ENCODE measurements at regions not wholly inside any gene's neighbourhood (a gene's known extent, or its start where the extent isn't known, plus 50 kb on each side); places are given as distances from the start of the nearest gene placed in this dataset.

DNA sequence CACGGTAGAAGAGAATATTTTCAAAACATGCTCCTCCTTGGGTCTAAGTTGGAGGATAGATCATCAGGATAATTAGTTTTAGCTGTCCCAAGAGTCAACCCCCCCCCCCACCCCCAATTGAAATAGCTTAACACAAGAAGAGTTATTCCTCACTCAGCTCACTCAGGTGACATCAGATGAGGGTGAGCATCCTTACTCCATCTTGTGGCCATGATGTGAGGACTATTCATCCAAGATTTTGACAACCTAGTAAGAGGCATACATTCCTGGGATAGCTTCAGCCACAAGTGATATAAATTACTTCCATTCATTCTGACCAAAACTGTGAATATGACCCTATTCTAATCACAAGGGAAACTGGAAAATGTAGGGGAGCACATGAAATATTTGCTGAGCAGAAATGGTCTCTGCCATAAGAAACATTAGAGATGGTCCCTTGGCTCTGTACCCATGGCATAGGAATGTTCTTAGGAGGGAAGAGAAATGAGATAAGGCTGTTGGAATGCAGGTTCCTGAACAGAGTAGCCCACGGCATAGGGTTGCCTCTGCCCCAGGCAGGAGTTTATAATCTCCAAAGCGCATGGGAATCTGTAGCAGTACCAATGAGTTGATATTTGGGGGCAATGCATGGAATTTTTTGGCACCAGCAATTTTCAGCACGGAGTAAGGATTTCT, 257.2 kb downstream of the CYRIA start:
- peak; percentile 3 for DNase-seq

DNA sequence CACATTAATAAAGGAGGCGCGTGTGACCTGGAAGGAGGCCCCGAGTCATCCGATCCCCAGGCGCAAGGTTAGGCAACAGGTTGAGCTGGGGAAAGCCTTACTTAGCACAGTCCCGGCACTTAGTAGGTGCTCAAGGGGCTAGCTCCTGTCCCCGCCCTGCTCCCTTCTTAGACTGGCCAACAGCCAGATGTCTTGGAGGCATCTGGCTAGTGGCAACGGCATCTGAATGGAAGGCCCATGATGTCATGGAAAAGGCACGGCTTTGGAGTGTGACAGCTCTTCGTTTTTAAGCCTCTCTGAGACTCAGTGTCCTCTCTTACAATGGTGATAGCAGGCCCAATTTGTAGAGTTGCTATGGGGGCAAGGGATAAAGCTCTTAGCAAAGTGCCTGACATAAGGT, 258.3 kb downstream of the CYRIA start:
- no peak for DNase-seq

DNA sequence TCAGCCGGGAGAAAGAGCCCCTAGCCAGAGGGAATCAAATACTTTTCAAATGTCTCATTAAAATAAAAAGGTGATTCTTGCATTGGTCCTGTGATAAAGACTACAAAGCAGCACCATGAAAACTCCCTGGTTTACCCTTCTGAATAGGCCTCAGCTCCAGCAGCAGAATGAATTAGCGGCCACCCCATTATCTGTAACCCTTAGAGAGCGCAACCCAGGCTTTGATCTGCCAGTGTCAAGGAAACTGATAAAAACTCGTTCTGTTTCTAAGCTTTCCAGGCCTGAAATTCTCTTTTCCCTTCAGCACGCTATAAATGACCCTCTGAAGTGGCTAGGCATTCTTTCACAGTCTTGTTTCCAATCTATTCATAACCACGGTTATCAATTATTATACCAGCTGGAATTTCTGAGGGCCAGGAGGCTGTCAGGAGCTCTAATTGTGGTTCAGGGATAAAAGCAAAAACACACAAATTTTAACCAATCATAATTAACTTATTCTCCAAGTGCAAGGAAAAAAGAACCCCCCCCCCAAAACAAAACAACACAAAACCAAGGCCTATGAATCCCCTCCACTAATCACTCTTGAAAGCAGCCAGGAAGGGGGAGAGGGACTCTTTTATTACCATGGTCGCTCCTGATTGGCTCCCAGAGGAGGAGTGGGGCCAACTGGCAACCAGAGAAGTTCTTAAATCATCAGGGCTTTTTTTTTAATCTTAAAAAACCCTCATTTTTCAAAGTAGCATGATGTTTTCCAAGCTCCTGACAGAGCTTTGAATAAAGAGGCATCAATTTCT, 258.9 kb downstream of the CYRIA start:
- no peak for DNase-seq

DNA sequence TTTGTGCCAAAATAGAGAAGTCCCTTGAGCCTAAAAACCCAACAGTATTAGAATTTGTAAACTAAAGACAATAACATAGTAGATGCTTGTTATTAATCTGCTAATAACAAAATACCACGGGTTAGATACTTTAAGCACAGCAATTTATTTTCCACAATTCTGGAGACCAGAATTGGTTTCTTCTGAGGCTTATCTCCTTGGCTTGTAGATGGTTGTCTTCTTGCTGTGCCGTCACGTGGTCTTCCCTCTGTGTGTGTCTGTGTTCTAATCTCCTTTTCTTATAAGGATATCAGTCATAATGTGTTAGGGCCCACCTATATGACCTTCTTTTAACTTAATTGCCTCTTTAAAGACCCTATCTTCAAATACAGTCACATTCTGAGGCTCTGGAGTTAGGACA, 260.1 kb downstream of the CYRIA start:
- DNase-seq: no peak

DNA sequence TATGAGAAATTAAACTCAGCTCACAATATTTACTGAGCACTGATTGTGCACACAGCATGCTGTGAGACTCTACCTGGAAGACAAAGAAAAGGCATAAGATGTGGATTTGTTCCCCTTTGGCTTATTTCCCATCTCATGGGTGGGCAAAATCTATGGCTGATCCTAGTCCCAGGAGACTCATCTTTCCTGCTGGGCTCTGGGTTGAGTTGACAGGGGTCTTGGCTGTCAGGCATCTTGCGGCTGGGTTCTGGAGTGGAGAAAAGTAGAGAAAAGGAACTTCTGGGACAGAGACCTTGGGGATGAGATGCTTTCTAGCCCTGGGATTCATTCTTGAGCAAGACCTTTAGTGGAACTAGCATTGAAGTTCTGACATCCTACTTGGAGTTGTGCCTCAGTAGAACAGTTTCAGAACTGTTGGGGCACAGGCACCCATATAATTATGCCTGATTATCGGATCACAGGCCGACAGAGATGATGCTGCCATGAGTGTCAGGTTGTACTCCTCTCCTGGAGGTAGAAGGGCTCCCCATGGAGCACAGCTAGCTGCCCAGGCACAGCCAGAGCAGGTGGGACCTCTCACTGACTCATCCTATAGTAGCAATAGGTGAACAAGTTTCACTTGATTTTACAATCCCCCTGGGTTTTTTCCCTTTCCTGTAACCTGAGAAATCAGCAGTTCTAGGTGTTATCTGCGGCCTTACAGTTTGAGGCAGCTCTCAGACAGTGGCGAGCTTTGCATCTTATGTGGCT, 260.9 kb downstream of the CYRIA start:
- no peak for DNase-seq

DNA sequence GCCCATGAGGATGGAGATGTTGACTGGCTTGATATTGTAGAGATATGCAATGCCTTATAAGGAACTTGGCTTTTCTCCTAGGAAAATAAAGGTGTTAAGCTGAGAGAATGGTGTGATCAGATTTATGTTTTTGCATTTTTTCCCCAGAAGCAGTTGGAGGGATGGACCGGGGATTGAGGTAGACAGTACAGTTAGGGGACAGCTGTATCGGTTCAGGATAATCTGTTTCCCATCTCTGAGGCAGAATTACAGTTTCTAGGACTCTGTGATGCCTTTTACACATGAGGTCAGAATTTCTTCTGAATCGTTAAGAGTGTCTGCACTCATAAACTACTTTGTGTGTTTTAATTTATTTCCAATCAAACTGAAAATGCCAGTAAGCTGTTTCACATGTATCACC, 261.5 kb downstream of the CYRIA start:
- no peak for DNase-seq

DNA sequence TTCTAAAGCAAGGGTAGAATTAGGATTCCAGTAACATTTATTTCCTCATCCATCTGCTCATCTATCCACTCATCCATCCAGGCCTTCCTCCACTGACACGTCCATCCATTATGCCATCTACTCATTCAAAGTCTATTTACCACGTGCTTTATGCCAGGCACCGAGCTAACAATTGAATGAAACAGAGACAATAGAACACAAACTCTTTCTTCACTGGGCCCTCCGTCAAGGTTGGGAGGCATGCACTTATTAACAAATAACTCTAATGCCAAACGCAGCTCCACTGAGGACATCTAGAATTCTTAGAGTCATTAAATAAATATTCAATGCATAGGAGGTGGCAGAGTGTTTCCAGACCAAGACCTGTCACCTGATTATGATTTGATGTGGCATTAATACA, 262.7 kb downstream of the CYRIA start:
- no peak for DNase-seq

DNA sequence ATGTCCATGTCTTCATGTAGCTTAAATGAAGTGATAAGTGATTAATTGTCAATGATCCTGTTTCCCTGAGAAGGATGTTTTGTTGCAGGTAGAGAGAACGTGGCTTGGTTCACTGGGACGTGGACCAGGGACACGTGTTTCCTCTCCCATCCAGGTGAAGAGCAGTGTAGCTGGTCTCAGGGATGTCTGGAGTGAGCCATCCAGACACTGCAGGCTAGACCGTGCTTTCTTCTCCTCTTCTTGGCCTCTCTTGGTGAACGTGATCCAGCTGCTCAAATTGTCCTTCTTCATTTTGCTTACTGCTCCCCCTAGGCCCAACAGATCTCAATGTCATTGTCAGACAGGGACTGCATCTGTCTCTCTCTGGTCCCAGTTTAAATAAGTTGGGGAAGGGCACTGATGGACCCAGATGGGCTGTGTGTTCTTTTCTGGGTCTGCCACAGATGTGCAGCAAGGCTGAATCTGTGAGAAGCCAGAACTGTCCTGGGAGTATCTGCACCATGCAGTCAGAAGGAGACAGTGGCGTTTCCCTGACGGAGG, 263.8 kb downstream of the CYRIA start:
- no peak for DNase-seq

DNA sequence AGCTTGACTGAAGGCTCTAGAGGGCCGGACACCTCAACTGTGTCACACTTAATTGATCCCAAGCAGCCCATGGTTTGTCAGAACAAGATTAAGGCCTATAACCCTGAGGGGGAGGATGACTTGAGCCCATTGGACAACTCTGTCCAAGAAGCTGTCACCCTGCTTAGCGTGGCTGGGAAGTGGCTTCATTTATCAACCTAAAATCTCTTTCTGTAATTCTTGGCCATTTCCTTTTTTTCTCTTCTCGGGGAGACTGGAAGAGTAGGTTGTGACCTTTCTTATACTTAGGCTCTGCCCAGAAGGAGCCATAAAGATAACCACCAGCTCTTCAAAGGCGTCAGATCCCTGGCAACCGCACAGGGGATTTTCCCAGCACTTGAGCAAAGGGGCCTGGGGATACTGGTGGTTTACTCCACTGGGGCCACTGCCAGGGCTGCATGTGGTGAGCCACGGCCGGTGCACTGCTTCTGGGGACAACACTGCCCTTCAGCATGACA, 265.5 kb downstream of the CYRIA start:
- DNase-seq: no peak

DNA sequence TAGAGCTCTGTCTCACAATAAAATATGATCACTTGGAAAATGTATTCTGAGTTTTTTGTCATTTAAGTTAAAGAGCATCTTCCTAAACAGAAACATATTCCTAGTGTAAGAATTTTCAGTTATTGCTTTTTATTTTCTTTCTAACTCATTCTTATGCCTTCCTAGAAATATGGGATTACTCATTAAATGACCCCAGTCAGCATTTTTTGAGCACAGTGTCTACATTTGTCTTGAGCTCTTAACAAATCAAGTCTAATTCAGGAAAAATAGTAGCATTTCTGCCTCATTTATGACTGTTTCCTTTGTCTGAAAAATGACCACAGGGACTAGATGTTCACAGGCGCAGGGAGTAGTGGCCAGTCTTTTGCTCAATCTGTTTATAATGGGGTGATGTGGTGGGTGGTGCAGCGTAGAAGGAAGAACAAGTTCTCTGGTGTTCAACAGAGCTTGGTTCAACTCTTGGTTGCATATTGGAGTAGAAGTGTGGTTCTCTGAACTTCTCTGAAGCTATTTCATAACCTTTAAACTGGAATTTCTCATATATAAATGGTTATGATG, 267.1 kb downstream of the CYRIA start:
- DNase-seq: no peak

DNA sequence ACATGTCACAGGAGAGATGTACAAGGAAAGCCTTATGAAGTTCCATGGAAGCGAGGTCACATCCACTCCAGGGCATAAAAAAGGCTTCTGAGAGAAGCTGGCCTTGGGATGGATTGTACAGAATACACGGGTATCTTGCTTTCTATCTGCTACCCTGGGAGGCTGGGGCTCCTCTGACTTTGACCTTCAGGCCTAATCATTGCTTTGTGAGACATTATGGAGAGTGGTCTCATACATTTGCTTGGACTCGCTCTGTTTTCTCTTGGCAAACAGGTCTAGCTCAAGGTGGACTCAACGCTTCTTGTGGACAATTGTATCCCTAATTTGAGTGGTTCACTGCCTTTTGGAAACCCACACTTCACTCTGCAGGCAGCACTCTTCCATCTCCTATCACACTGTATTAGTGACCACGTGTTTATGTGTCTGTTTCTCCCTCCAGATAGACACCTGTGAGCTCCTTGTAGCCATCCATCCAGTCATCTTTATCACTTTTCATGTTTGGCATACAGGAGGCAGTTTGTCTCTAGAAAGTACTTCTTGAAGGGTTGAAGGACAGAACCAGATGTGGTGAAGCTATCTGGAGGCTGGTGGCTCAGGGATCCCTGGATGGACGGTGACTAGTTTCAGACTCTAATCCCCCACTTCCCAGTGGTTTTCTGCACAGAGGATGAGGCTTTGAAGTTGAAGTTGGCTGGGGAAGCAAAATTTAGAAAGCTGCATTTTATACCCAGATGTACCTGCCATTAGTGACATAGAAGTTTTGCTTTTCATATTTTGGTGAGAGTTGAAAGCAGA, 267.8 kb downstream of the CYRIA start:
- no peak for DNase-seq

DNA sequence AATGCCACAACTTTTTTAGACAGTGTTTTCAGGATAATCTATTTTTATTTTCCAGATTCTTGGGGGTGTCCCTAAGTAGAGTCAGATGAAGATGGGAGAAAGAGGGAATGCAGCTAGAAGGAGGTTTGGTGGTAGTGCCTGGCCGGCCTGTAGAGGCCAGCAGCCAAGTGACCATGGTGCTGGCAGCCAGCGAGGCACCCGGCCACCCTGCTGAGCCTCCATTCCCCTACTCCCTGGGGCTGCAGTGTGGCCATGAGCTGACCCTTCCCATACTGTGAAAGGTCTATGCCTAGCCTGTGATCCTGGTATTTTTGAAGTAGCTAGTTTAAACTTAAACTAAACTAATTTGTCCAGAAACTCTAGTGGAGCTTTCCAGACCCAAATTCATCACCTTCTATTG, 268.6 kb downstream of the CYRIA start:
- no peak for DNase-seq

DNA sequence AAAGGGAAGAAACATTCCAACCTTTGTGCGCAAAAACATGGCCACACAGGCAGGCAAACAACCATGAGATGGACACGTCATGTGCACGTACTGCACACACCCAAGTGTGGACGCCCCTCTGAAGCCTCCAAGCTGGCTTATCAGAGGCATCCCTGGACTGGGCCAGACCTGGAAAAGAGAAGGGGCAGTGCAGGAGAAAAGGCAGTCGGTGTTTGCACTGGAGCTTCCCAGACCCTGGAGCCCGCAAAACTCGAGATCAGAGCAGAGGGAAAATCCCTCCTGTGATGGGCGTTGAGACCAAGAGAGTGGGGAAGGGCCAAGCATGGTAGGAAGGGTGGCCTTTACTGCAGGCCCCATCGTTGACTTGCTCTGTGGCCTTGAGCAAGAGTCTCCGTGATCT, 269.5 kb downstream of the CYRIA start:
- DNase-seq: no peak

DNA sequence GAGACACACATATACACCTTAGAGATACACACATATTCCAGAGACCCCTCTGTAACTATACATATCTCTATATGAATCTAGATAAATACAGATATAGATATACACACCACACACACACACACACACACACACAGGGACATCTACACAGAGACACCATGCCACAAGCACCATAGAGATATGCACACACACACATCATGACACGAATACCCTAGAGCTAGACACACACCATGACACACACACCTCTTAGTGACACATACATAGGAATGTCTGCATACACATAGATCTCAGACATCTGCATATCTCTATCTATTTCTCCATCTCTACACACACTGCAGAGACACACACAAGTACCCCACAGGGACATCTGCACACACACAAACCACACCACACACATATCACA, 270.0 kb downstream of the CYRIA start:
- no peak for DNase-seq

DNA sequence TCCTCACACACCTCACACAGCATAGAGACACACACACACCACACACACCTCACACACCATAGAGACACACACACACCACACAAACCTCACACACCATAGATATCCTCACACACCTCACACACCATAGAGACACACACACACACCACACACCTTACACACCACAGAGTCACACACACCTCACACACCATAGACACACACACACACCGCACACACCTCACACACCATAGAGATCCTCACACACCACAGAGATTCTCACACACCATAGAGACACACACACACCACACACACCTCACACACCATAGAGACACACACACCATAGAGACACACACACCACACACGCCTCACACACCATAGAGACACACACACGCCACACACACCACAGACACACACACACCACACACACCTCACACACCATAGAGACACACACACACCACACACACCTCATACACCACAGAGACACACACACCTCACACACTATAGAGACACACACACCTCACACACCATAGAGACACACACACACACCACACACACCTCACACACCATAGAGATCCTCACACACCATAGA, 270.6 kb downstream of the CYRIA start:
- DNase-seq: no peak

DNA sequence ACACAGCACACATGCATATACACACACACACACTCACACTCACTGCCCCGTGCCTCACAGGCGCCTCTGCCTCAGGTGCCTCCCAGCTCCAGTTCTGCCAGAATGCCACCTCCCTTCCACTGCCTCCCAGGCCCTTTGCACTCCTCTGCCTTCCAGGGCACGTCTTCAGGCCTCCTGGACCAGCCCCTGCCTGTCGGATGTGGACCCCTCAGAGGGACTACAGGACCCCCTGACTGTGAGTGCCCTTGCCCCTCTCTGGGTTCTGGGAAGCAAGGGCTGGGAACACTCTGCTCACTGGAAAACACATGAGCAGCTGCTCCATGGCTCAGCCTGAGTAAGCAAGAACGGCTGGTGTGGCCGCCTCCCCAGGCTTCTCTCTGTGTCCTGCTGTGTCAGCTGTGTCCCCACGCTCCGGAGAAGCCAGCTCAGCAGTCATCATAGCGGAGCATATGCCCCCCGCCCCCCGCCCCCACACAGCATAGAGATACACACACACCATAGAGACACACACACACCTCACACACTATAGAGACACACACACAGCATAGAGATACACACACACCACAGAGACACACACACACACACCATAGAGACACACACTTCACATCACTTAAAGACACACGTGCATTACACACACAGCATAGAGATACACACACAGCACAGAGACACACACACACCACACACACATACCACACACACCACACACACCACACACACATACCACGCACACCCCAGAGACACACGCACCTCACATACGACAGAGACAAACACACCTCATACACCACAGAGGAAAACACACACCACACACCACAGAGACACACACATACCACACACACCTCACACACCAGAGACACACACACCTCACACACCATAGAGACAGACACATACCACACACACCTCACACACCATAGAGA, 271.3 kb downstream of the CYRIA start:
- DNase-seq: no peak

DNA sequence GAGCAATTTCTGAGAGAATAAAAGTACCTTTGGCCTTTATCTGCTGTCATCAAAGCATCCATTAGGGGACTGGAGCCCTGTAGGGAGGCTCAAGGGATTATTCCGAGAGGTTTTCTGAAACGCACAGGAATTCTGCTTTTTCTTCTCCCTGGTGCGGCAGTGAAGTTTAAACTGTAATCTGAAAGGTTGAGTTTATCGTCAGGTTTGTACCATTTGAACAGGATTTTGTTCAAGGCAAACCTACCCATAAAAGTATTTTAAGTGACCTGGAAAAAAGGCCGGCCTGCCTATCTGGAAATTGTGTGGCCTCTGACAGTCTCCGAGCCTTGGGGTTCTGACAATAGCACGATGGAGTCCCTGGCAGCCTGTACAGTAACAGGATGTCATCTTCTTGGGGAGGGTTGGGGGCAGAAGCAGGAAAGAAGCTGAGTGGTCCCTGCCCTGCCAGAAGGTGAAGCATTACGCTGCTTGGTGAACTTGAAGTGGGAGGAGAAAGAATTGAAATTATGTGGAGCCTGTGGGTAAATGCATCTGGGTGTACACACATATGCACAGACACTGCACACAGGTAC, 272.0 kb downstream of the CYRIA start:
- DNase-seq: no peak

DNA sequence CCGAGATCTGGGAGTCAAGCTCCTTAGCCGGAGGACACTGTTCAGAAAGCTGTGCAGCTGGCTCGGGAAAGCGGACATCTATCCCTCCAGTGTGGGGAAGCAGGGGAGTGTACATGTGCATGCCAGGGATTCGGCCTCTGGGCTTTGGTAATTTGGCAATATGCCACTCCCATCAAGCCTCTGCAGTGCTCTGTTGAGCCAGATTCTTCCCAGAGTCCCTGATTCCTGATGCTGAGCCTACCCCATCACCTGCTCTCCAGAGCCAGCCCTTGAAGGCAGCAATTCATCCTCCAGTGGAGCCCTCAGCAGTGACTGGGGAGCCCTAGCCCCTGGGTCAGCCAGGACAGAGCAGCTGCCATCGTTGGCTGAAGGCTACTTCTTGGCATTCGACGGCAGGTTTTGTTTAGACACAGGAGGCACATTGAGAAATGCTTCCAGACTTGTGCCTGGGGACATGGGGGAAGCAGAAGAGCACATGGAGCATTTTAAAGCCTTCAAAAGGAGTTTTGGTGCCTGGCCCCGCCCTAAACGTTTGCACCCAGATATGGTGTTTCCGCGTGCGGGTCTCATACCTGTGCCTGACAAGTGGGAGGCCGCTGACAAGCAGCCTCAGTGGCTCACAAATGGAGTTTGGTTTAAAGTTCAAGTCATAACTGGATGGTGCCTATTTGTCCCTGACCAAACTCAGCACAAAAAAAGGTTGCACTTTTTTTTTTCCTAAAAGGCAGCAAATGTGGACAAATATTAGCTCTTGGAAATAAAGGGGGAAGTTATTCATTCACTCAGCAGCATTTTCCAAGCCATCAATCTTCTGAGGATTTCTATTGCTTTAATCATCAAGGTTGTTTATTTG, 272.8 kb downstream of the CYRIA start:
- no peak for DNase-seq

DNA sequence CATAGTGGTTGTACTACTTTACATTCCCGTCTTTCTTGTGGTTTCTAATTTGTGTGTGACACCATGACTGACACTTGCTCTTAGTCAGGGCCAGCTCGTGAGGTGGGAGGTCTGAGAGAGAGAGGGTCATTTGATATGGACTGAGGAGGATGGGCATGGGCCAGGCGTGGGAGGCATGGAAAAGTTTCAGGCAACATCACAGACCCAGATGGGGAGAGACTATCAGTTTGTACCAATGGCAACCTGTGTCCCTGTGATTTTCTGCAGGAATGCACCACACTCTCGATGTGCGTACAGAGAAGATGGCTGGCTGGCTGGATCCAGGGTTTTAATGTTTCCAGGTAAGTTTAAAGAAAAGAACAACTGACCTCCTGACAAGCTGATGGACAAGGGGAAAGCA, 273.6 kb downstream of the CYRIA start:
- no peak for DNase-seq

DNA sequence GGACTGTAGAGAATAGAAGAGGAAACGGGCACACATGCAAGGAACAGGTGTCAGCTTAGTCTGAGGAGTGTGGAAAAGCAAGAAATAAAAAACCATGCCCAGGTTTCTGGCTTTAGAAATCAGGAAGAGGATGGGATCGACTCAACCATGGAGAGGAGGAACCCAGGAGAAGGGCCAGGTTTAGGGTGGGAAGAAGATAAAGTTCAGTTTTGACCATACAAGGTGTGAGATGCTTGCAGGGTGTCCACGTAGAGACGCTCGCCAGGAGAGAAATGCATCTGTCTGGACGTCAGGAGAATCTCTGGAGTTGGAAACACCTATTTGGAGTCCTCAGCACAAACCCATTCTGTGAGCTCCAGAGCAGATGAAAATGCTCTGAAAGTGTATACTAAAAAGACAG, 275.1 kb downstream of the CYRIA start:
- no peak for DNase-seq
